ENCODE measurements at regions not wholly inside any gene's neighbourhood (a gene's known extent, or its start where the extent isn't known, plus 50 kb on each side); places are given as distances from the start of the nearest gene placed in this dataset.

- Histone ChIP-seq H3K27ac (ENCODE audit: low read depth in 1 of 2, low read length in 1 of 2) (no peak overlapping the region), H3K4me3 (no peak overlapping the region), H3K9ac (ENCODE audit: insufficient read depth in 1 of 2, low read length in 2 of 2) (no peak overlapping the region), H3K27me3 (ENCODE audit: control insufficient read depth in 3 of 3, insufficient read depth in 3 of 3, low read length in 2 of 3) (no peaks in the 10 kb centered on the region), H3K9me3 (ENCODE audit: control insufficient read depth in 4 of 4, insufficient read depth in 3 of 4, low read length in 3 of 4) (peaks cover 0 to 2% (median 0%) of the 10 kb centered on the region in 4 donors), H3K36me3 (ENCODE audit: control insufficient read depth in 4 of 4, insufficient read depth in 4 of 4, low read length in 4 of 4) (peaks cover 0 to 5% (median 0%) of the 10 kb centered on the region in 4 donors), H3K4me1 (ENCODE audit: control insufficient read depth in 5 of 5, insufficient read depth in 5 of 5, low read length in 5 of 5) (peaks cover 0 to 5% (median 0%) of the 10 kb centered on the region in 5 donors)
- no peak for DNase-seq
- WGBS, 2 donors = 93 to 94% methylated on average over 12 of the region's 12 CpGs
- TF ChIP-seq CTCF (IDR thresholded peaks at IDR 0.05; ENCODE audit: control extremely low read depth, extremely low read depth) = no peak
- ATAC-seq (ENCODE audit: insufficient read depth, low FRiP score) = no peak
Observed at GRCh38 chr11:70807195-70807543, 408.8 kb downstream of the CTTN start.

- no peak for ATAC-seq (ENCODE audit: insufficient read depth, low FRiP score)
- WGBS, 2 donors = 90 to 94% methylated on average over 21 of the region's 21 CpGs
- peaks cover 0 to 2% (median 0%) of the 10 kb centered on the region in 4 donors for H3K9me3 ChIP-seq (ENCODE audit: control insufficient read depth in 4 of 4, insufficient read depth in 3 of 4, low read length in 3 of 4)
- H3K4me3 ChIP-seq = no peak overlapping the region
- no peak for DNase-seq
- no peak overlapping the region for H3K9ac ChIP-seq (ENCODE audit: insufficient read depth in 1 of 2, low read length in 2 of 2)
- no peak for TF ChIP-seq CTCF (IDR thresholded peaks at IDR 0.05; ENCODE audit: control extremely low read depth, extremely low read depth)
- peaks cover 0 to 5% (median 0%) of the 10 kb centered on the region in 4 donors for H3K36me3 ChIP-seq (ENCODE audit: control insufficient read depth in 4 of 4, insufficient read depth in 4 of 4, low read length in 4 of 4)
- no peak overlapping the region for H3K27ac ChIP-seq (ENCODE audit: low read depth in 1 of 2, low read length in 1 of 2)
- no peaks in the 10 kb centered on the region for H3K27me3 ChIP-seq (ENCODE audit: control insufficient read depth in 3 of 3, insufficient read depth in 3 of 3, low read length in 2 of 3)
- H3K4me1 ChIP-seq (ENCODE audit: control insufficient read depth in 5 of 5, insufficient read depth in 5 of 5, low read length in 5 of 5) = peaks cover 0 to 5% (median 0%) of the 10 kb centered on the region in 5 donors
Observed at GRCh38 chr11:70808686-70809375, 410.5 kb downstream of the CTTN start.

- no peaks in the 10 kb centered on the region for H3K27me3 ChIP-seq (ENCODE audit: control insufficient read depth in 3 of 3, insufficient read depth in 3 of 3, low read length in 2 of 3)
- H3K27ac ChIP-seq (ENCODE audit: low read depth in 1 of 2, low read length in 1 of 2) = no peak overlapping the region
- H3K9me3 ChIP-seq (ENCODE audit: control insufficient read depth in 4 of 4, insufficient read depth in 3 of 4, low read length in 3 of 4) = no peaks in the 10 kb centered on the region
- no peak overlapping the region for H3K4me3 ChIP-seq
- H3K9ac ChIP-seq (ENCODE audit: insufficient read depth in 1 of 2, low read length in 2 of 2) = no peak overlapping the region
- no peaks in the 10 kb centered on the region for H3K4me1 ChIP-seq (ENCODE audit: control insufficient read depth in 5 of 5, insufficient read depth in 5 of 5, low read length in 5 of 5)
- DNase-seq (no peak), ATAC-seq (ENCODE audit: insufficient read depth, low FRiP score) (no peak)
- no peak for TF ChIP-seq CTCF (IDR thresholded peaks at IDR 0.05; ENCODE audit: control extremely low read depth, extremely low read depth)
- H3K36me3 ChIP-seq (ENCODE audit: control insufficient read depth in 4 of 4, insufficient read depth in 4 of 4, low read length in 4 of 4) = peaks cover 0 to 2% (median 0%) of the 10 kb centered on the region in 4 donors
- 88 to 90% methylated on average over 9 of the region's 9 CpGs for WGBS, 2 donors
Observed at GRCh38 chr11:70810133-70810532, 411.8 kb downstream of the CTTN start.

GRCh38 chr11:70810681-70811080 lies 412.4 kb downstream of the CTTN start:
- no peaks in the 10 kb centered on the region for H3K27me3 ChIP-seq (ENCODE audit: control insufficient read depth in 3 of 3, insufficient read depth in 3 of 3, low read length in 2 of 3)
- no peak for TF ChIP-seq CTCF (IDR thresholded peaks at IDR 0.05; ENCODE audit: control extremely low read depth, extremely low read depth)
- WGBS, 2 donors = 93 to 95% methylated on average over 8 of the region's 8 CpGs
- H3K36me3 ChIP-seq (ENCODE audit: control insufficient read depth in 4 of 4, insufficient read depth in 4 of 4, low read length in 4 of 4) = peaks cover 0 to 2% (median 0%) of the 10 kb centered on the region in 4 donors
- ATAC-seq (ENCODE audit: insufficient read depth, low FRiP score) (no peak), DNase-seq (no peak)
- no peaks in the 10 kb centered on the region for H3K4me1 ChIP-seq (ENCODE audit: control insufficient read depth in 5 of 5, insufficient read depth in 5 of 5, low read length in 5 of 5)
- no peak overlapping the region for H3K27ac ChIP-seq (ENCODE audit: low read depth in 1 of 2, low read length in 1 of 2)
- H3K4me3 ChIP-seq = no peak overlapping the region
- H3K9me3 ChIP-seq (ENCODE audit: control insufficient read depth in 4 of 4, insufficient read depth in 3 of 4, low read length in 3 of 4) = no peaks in the 10 kb centered on the region
- H3K9ac ChIP-seq (ENCODE audit: insufficient read depth in 1 of 2, low read length in 2 of 2) = no peak overlapping the region

Data from lung (tissue), 11 donors.